ENCODE measurements at regions not wholly inside any gene's neighbourhood (a gene's known extent, or its start where the extent isn't known, plus 50 kb on each side); places are given as distances from the start of the nearest gene placed in this dataset.

- CTCF ChIA-PET: no interaction called here
Measured at GRCh38 chr6:164898412-164898811, 411.0 kb downstream of the C6orf118 start.

More at GRCh38 chr6:164898412-164898811, 411.0 kb downstream of the C6orf118 start:
- Histone ChIP-seq H3K79me1 (ENCODE audit: low read depth in 1 of 2, low read length in 2 of 2) (no peaks in the 10 kb centered on the region), H3K27me3 (ENCODE audit: control insufficient read depth, insufficient read depth, low read length) (no peaks in the 10 kb centered on the region), H4K8ac (ENCODE audit: low read depth in 2 of 2, low read length in 2 of 2) (no peak overlapping the region), H3K14ac (replicated peaks; ENCODE audit: low read depth, low read length) (no peak overlapping the region), H3K4me1 (ENCODE audit: control insufficient read depth, insufficient read depth, low read length) (no peaks in the 10 kb centered on the region), H4K5ac (ENCODE audit: low read depth, low read length) (no peak overlapping the region), H2BK120ac (ENCODE audit: low read depth, low read length) (no peak overlapping the region), H3K18ac (ENCODE audit: low read depth, low read length) (no peak overlapping the region), H2AK5ac (ENCODE audit: low read depth, low read length) (no peak overlapping the region), H2BK15ac (ENCODE audit: low read depth, low read length) (no peak overlapping the region), H3K9me1 (ENCODE audit: insufficient read depth, low read length) (no peaks in the 10 kb centered on the region), H3K56ac (ENCODE audit: extremely low read depth, insufficient read depth, low read length) (no peak overlapping the region), H3K9ac (ENCODE audit: low read depth, low read length) (no peak overlapping the region), H3K4me3 (ENCODE audit: insufficient read depth, low read depth, low read length) (no peak overlapping the region), H2AK9ac (replicated peaks; ENCODE audit: low read depth, low read length, poor library complexity) (no peak overlapping the region), H3K9me3 (ENCODE audit: control insufficient read depth, insufficient read depth, low read length) (peaks cover 7% of the 10 kb centered on the region), H2BK5ac (ENCODE audit: low read depth, low read length, poor library complexity, severe bottlenecking) (no peak overlapping the region), H3K4me2 (ENCODE audit: low read depth, low read length) (no peak overlapping the region), H3K23ac (ENCODE audit: low read depth, low read length) (no peak overlapping the region), H2BK20ac (ENCODE audit: low read depth, low read length) (no peak overlapping the region), H3K4ac (ENCODE audit: low read depth, low read length) (no peak overlapping the region), H2AFZ (replicated peaks; ENCODE audit: low read length, poor library complexity) (no peak overlapping the region), H3K36me3 (ENCODE audit: control insufficient read depth, insufficient read depth, low read length) (no peaks in the 10 kb centered on the region), H3K27ac (ENCODE audit: insufficient read depth, low read length) (no peak overlapping the region), H4K20me1 (ENCODE audit: insufficient read depth, low read length) (no peaks in the 10 kb centered on the region), H4K91ac (ENCODE audit: insufficient read depth, low read depth, low read length) (no peak overlapping the region)
- DNase-seq (no peak), ATAC-seq (ENCODE audit: low read depth) (no peak)
- dilution Hi-C loops (cut with HindIII; ENCODE audit: low sequenced_read_pairs, unreplicated experiment): no loop called here
- intact Hi-C loops (cut with micrococcal nuclease): no loop called here
- no TSS peak for BruUV-seq (replicated peaks)
- no peak for TF ChIP-seq POLR2A (IDR thresholded peaks at IDR 0.05; ENCODE audit: low read depth, low read length)
- TF ChIP-seq RCOR1 (IDR thresholded peaks at IDR 0.05; ENCODE audit: insufficient replicate concordance, low read length): no peak
- TF ChIP-seq MXI1 (IDR thresholded peaks at IDR 0.05; ENCODE audit: borderline replicate concordance, low read depth, low read length): no peak
- TF ChIP-seq MAZ (IDR thresholded peaks at IDR 0.05; ENCODE audit: borderline replicate concordance, low read depth, low read length): no peak
- in situ Hi-C loops (cut with MboI; ENCODE audit: low sequenced_read_pairs): no loop called here
- WGBS, 2 experiments (ENCODE audit: extremely low coverage in 2 of 2, insufficient read length in 1 of 2): no CpG with 5 or more reads among the region's 2 CpGs
- POLR2A ChIA-PET (ENCODE audit: unreplicated experiment): no interaction called here

Measured in IMR-90 (cell line).